ENCODE measurements at regions not wholly inside any gene's neighbourhood (a gene's known extent, or its start where the extent isn't known, plus 50 kb on each side); places are given as distances from the start of the nearest gene placed in this dataset.

DNA sequence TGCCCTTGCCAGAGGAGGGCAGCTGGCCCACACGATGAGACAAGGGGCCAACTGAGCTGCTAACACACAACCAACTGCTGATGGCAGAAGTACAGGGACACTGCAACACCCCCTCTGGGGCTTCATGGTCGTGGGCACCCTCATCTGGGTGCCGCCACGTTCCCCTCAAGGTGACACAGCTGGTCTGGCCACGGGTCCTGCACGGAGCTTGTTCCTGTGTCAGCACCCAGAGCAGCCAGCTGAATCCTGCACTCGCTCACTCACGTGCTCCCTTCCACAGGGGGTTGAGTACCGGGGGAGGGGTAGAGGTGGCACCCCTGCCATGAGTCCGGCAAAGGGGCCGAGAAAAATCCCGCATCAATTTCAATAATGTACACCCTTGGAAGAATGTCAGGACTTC is 1319.1 kb downstream of the REEP3 start:
- POLR2A ChIA-PET: no interaction called here
- TF ChIP-seq HNRNPH1 (optimal IDR thresholded peaks at IDR 0.05; ENCODE audit: low read depth, low read length) (no peak), ZNF790 (CRISPR knock-in tag; IDR thresholded peaks at IDR 0.05; ENCODE audit: borderline replicate concordance) (no peak), ZNF781 (CRISPR knock-in tag; IDR thresholded peaks at IDR 0.05; ENCODE audit: borderline replicate concordance, not compliant biosample characterization) (no peak), PRPF4 (IDR thresholded peaks at IDR 0.05; ENCODE audit: low read depth, low read length, poor library complexity, severe bottlenecking) (no peak), ZFX (CRISPR knock-in tag; IDR thresholded peaks at IDR 0.05; ENCODE audit: low read depth) (no peak), ZNF224 (CRISPR knock-in tag; IDR thresholded peaks at IDR 0.05) (no peak), ATF7-NPFF (CRISPR knock-in tag; IDR thresholded peaks at IDR 0.05; ENCODE audit: low read depth) (no peak), ZEB1 (IDR thresholded peaks at IDR 0.05; ENCODE audit: insufficient replicate concordance, low read depth) (no peak), EZH2 (conservative IDR thresholded peaks at IDR 0.05; ENCODE audit: low read depth, low read length) (no peak), ZNF850 (CRISPR knock-in tag; conservative IDR thresholded peaks at IDR 0.05) (no peak), ZNF776 (CRISPR knock-in tag; IDR thresholded peaks at IDR 0.05) (no peak), KLF15 (CRISPR knock-in tag; IDR thresholded peaks at IDR 0.05; ENCODE audit: borderline replicate concordance) (no peak)
- TF ChIP-seq, protein P1, sequence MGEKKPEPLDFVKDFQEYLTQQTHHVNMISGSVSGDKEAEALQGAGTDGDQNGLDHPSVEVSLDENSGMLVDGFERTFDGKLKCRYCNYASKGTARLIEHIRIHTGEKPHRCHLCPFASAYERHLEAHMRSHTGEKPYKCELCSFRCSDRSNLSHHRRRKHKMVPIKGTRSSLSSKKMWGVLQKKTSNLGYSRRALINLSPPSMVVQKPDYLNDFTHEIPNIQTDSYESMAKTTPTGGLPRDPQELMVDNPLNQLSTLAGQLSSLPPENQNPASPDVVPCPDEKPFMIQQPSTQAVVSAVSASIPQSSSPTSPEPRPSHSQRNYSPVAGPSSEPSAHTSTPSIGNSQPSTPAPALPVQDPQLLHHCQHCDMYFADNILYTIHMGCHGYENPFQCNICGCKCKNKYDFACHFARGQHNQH (CRISPR knock-in tag; IDR thresholded peaks at IDR 0.05): no peak
- TF ChIP-seq, protein P2, sequence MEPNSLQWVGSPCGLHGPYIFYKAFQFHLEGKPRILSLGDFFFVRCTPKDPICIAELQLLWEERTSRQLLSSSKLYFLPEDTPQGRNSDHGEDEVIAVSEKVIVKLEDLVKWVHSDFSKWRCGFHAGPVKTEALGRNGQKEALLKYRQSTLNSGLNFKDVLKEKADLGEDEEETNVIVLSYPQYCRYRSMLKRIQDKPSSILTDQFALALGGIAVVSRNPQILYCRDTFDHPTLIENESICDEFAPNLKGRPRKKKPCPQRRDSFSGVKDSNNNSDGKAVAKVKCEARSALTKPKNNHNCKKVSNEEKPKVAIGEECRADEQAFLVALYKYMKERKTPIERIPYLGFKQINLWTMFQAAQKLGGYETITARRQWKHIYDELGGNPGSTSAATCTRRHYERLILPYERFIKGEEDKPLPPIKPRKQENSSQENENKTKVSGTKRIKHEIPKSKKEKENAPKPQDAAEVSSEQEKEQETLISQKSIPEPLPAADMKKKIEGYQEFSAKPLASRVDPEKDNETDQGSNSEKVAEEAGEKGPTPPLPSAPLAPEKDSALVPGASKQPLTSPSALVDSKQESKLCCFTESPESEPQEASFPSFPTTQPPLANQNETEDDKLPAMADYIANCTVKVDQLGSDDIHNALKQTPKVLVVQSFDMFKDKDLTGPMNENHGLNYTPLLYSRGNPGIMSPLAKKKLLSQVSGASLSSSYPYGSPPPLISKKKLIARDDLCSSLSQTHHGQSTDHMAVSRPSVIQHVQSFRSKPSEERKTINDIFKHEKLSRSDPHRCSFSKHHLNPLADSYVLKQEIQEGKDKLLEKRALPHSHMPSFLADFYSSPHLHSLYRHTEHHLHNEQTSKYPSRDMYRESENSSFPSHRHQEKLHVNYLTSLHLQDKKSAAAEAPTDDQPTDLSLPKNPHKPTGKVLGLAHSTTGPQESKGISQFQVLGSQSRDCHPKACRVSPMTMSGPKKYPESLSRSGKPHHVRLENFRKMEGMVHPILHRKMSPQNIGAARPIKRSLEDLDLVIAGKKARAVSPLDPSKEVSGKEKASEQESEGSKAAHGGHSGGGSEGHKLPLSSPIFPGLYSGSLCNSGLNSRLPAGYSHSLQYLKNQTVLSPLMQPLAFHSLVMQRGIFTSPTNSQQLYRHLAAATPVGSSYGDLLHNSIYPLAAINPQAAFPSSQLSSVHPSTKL (CRISPR knock-in tag; IDR thresholded peaks at IDR 0.05): no peak
- intact Hi-C loops (cut with micrococcal nuclease; ENCODE audit: unreplicated experiment) (no loop called here), in situ Hi-C loops (cut with HindIII; ENCODE audit: extremely low pct_ligation_motif_present, low pct_unique_long_range_greater_than_20kb) (no loop called here)
- Histone ChIP-seq H2AFZ (ENCODE audit: low read length) (no peak overlapping the region), H3K27ac (ENCODE audit: extremely low read length, insufficient read depth, low read length) (no peak overlapping the region), H3K27me3 (ENCODE audit: control insufficient read depth in 1 of 2, insufficient read depth in 2 of 2, low read length in 2 of 2) (no peaks in the 10 kb centered on the region), H3K4me1 (ENCODE audit: insufficient read depth, low read length) (no peaks in the 10 kb centered on the region), H3K4me2 (ENCODE audit: low read depth, low read length) (no peak overlapping the region), H3K4me3 (replicated peaks in 1 of 3; ENCODE audit: insufficient read depth in 1 of 3, low read depth in 2 of 3, low read length in 3 of 3) (no peak overlapping the region), H3K36me3 (replicated peaks in 1 of 2; ENCODE audit: control insufficient read depth in 1 of 2, insufficient read depth in 2 of 2, low read length in 2 of 2) (no peaks in the 10 kb centered on the region), H4K20me1 (ENCODE audit: insufficient read depth, low read length) (no peaks in the 10 kb centered on the region), H3K9ac (ENCODE audit: insufficient read depth, low read depth, low read length) (no peak overlapping the region), H3K79me2 (ENCODE audit: insufficient read depth, low read length) (no peaks in the 10 kb centered on the region), H3K9me3 (ENCODE audit: low read length) (no peaks in the 10 kb centered on the region)
- no peak for DNase-seq (ENCODE audit: low spot score)
- no peak for FAIRE-seq
- CTCF ChIA-PET (ENCODE audit: low intra/inter-chr PET ratio, low total read pairs): no interaction called here
- BruUV-seq (replicated peaks): no TSS peak
- WGBS (ENCODE audit: low lambda C conversion rate): 0% methylated on average over 6 of the region's 12 CpGs
- ATAC-seq: no peak

All from HepG2 (cell line).